ENCODE measurements at regions not wholly inside any gene's neighbourhood (a gene's known extent, or its start where the extent isn't known, plus 50 kb on each side); places are given as distances from the start of the nearest gene placed in this dataset.
"Not testable (repeated sequence)": the region's sequence is repeated elsewhere in the genome, so short reads cannot be mapped to it uniquely, and the experiment has no call there.

- no peak for DNase-seq
Observed at GRCh38 chrX:112359906-112360305, 277.3 kb upstream of the TRPC5 start.

DNA sequence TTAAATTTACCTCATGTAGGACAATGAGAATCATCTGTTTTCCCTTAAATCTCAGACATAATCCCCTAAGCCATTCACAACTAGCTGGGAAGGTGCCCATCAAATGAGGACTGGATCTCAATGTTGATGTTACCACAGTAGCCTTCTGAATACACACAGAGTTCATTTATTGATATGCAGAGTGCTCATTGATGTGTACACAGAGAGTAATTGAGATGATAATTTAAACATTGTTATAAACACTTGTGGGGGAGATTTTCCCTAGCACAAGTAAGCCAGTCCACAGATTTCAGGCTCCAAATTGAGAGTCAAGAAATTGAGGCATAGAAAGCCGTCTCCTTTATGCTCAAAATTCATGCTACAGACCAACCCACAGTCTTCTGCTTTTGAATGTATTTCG lies 273.4 kb upstream of the TRPC5 start:
- DNase-seq: no peak

DNA sequence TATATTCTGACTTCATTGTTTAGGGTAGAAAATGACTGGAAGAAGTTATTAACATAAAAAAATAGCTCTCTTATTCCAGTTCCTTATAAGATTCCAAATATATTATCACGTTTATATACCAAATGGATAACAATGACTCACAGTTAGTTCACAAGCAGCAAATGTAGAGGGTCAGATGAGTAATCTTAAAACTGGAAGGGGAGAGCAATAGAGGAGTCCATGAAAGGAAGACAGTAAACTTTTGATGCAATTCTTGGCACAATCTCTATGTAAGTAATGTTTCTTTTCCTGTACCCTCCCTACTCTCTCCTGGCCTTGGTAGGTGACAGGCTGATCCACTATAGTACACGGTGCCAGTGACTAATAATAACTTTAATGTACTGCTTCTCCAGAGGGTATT lies 259.0 kb upstream of the TRPC5 start:
- DNase-seq: no peak

DNA sequence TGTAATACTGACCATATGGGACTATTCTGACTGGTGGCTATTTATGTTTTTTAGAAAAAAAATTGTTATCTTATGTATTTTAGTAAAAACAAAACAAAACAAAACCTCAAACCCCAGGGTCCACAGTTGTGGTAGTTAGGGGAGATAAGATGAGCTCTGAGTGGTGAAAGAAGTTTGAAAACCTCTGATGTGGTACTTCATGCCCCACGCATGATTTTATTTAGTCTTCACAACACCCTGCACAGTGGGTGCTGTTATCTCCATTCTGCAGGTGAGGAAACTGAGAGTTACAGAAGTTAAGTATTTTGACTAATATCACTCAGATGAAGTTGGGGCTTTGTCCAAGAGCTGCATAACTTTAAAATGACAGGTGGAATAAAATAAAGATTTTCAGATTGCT lies 230.6 kb upstream of the TRPC5 start:
- no peak for DNase-seq

DNA sequence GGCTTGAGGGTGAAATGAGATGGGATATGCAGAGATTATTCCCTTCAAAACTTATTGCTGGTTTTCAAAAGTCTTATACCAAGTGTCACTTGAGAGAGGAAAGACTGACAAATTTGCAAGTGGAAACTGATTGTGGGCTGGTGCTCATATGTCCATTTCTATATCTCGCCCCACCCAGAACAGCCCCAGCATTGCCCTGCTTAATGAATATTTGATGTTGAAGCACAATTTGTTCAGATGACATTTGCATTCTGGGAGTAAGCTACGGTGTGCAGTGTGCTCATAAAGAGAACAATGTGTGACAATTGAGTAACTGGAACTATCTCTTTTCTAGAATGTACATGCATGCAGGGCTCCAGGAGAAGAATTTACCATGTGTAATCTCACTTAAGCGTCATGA lies 223.5 kb upstream of the TRPC5 start:
- no peak for DNase-seq

- DNase-seq: no peak
Observed at GRCh38 chrX:112279940-112280339, 197.4 kb upstream of the TRPC5 start.

GRCh38 chrX:112270991-112271390 lies 188.4 kb upstream of the TRPC5 start:
- no peak for DNase-seq

DNA sequence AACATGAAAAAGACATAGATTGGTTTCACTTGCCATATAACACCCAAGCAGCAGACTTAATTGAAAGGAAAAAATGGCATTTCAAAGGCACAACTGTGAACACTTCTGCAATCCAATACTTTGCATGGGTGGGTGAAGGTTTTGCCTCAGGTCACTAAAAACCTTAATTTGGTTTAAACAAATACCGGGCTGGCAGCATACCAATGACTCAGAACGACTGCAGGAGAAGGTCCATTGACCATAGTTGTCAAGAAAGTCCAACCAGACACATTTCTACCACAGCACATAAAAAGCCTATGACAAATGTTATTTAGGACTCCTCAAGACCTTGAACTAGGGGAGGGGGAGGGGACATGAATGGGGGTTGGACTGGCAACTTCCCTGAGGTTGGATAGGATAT lies 183.6 kb upstream of the TRPC5 start:
- no peak for DNase-seq

- DNase-seq: no peak
Observed at GRCh38 chrX:112259375-112259774, 176.8 kb upstream of the TRPC5 start.

- DNase-seq: no peak
Observed at GRCh38 chrX:112254896-112255295, 172.3 kb upstream of the TRPC5 start.

- DNase-seq: no peak
Observed at GRCh38 chrX:112247714-112248113, 165.1 kb upstream of the TRPC5 start.

DNA sequence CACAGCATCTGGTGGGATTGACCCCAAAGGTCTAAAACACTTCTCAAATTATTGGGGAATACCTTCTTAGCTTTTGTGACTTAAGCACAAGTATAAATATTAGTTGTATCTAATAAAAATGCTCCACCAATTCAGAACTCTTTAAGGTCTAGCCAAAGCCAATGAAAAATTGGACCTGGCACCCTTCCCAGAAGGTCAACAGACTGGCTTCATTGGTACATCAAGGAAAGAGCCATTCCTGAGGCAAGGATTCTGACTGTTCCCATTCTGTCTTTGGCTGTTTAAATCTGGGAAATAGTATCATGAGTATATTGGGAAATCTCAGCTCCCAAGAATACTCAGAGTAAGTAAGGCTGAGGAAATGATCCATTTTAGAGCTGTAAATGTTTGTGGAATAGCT lies 153.0 kb upstream of the TRPC5 start:
- DNase-seq: no peak

- no peak for DNase-seq
Observed at GRCh38 chrX:112233164-112233563, 150.6 kb upstream of the TRPC5 start.

- not testable (repeated sequence) for DNase-seq
Observed at GRCh38 chrX:112226795-112227194, 144.2 kb upstream of the TRPC5 start.

GRCh38 chrX:112223391-112223790 lies 140.8 kb upstream of the TRPC5 start:
- no peak for DNase-seq

GRCh38 chrX:112218388-112218787 lies 135.8 kb upstream of the TRPC5 start:
- no peak for DNase-seq

- no peak for DNase-seq
Observed at GRCh38 chrX:112211459-112211858, 128.9 kb upstream of the TRPC5 start.

GRCh38 chrX:112197840-112198239 lies 115.3 kb upstream of the TRPC5 start:
- DNase-seq: no peak

- no peak for DNase-seq
Observed at GRCh38 chrX:112190646-112191045, 108.1 kb upstream of the TRPC5 start.

- not testable (repeated sequence) for DNase-seq
Observed at GRCh38 chrX:112181361-112181760, 98.8 kb upstream of the TRPC5 start.

- no peak for DNase-seq
Observed at GRCh38 chrX:112164420-112164819, 81.8 kb upstream of the TRPC5 start.

DNA sequence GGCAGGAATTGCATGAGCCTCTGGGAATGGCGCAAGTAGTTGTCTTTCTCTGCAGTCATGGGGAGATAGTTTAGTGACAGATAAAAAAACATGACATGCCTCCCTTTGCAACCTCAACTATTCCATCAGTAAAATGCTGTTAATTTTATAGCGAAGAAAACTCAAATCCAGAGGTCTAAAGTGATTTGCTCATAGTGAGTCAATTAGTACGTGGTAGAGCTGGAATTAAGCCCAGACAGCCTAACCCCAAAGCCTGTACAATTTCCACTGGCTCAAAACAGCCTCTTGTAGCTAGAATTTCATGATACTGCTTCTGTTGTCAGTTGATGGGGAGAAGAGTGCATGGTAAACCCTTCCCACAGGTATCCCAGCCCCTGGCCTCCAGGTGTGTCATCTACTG lies 81.3 kb upstream of the TRPC5 start:
- no peak for DNase-seq

DNA sequence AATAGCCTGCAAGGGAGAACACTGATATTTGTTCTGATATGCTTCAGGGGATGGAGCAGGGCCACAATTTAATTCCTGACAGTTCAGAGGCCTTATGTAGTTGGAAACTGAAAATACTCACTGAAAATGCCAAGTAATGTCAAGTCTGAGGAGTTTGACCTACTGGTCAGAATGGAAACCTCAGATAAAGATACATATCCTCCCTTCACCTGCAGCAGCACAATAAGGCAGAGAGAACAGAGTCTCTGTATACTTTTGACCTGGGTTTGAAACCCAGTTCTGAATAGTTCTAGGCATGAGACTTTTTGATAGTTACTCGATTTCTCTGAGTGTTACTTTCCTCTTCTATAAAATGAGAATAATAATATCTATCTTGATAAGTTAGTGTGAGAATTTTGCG lies 65.8 kb upstream of the TRPC5 start:
- DNase-seq: no peak

GRCh38 chrX:112147206-112147605 lies 64.6 kb upstream of the TRPC5 start:
- peak in 3 of 4 experiments; percentile 0 to 17 (median 6) for DNase-seq

DNA sequence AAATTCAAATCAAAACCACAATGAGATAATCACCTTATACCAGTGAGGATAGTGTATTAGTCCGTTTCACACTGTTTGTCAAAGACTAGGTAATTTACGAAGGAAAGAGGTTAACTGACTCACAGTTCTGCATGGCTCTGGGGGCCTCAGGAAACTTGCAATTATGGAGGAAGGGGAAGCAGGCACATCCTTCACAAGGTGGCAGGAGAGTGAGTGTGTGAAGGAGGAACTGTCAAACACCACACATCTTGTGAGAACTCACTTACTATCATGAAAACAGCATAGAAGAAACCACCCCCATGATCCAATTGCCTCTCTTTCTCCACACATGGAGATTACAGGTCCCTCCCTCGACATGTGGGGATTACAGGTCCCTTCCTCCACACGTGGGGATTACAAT lies 54.7 kb upstream of the TRPC5 start:
- DNase-seq: no peak
